GM12878 (cell line): ENCODE measurements at regions not wholly inside any gene's neighbourhood (a gene's known extent, or its start where the extent isn't known, plus 50 kb on each side); places are given as distances from the start of the nearest gene placed in this dataset.

Source experiments
- DPF2 ChIP-seq: fragments of 450-650 bp; IDR thresholded peaks from 2 replicates; pipeline ENCODE4 v1.6.1; 2017; ENCODE audit warnings: mild to moderate bottlenecking
- EZH2 ChIP-seq: IDR thresholded peaks from 2 replicates; pipeline ENCODE4 v1.6.1; 2012; ENCODE audit warnings: low read depth, mild to moderate bottlenecking, control low read depth, inconsistent platforms, low read length, borderline replicate concordance; ENCODE audit not compliant: control insufficient read depth
- FOS ChIP-seq: IDR thresholded peaks from 3 replicates; pipeline ENCODE4 v1.6.1; 2011; ENCODE audit warnings: borderline replicate concordance; ENCODE audit not compliant: insufficient read length; ENCODE audit errors: extremely low read depth
- SMC3 ChIP-seq: IDR thresholded peaks from 2 replicates; pipeline ENCODE4 v1.6.1; 2011; ENCODE audit warnings: low read length, improper control_type of control experiment, borderline replicate concordance
- TAF1 ChIP-seq: IDR thresholded peaks from 2 replicates; pipeline ENCODE4 v1.6.1; 2011; ENCODE audit warnings: mild to moderate bottlenecking, low read depth, low read length, borderline replicate concordance
- TF ChIP-seq, protein P1 (sequence below), 3 experiments: IDR thresholded peaks in 2 of 3; conservative IDR thresholded peaks in 1 of 3; 2 replicates each; pipeline ENCODE4 v1.5.1; 2011; ENCODE audit warnings: low read depth in 3 of 3, low read length in 3 of 3, mild to moderate bottlenecking in 3 of 3, control low read depth in 2 of 3, moderate library complexity in 2 of 3, inconsistent platforms in 1 of 3, mixed read lengths in 1 of 3; ENCODE audit not compliant: control insufficient read depth in 2 of 3, insufficient read depth in 1 of 3; ENCODE audit errors: extremely low read depth in 1 of 3

DNA sequence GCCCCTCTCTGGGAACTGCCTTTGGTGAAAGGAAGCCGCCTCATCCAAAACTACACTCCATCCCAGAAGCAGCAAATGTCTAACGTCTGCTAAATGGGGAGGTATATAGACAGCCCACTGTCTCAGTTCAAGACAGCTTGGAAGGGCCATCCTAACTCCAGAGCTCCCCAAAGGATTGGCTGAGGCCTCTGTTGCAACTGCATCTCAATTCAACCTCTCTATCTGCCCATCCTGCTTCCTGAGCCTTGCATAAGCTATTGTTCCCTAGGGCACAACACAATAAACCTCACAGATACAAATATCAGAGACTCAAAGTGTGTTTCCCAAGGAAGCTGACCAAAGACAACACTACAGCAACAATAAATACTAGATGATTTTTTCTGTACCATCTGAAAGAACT, 495.2 kb upstream of the SOX5 start:
- no peak for TF ChIP-seq EZH2
- TF ChIP-seq, protein P1, sequence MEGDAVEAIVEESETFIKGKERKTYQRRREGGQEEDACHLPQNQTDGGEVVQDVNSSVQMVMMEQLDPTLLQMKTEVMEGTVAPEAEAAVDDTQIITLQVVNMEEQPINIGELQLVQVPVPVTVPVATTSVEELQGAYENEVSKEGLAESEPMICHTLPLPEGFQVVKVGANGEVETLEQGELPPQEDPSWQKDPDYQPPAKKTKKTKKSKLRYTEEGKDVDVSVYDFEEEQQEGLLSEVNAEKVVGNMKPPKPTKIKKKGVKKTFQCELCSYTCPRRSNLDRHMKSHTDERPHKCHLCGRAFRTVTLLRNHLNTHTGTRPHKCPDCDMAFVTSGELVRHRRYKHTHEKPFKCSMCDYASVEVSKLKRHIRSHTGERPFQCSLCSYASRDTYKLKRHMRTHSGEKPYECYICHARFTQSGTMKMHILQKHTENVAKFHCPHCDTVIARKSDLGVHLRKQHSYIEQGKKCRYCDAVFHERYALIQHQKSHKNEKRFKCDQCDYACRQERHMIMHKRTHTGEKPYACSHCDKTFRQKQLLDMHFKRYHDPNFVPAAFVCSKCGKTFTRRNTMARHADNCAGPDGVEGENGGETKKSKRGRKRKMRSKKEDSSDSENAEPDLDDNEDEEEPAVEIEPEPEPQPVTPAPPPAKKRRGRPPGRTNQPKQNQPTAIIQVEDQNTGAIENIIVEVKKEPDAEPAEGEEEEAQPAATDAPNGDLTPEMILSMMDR (IDR thresholded peaks at IDR 0.05 in 2 of 3, conservative IDR thresholded peaks at IDR 0.05 in 1 of 3; ENCODE audit: control insufficient read depth in 2 of 3, extremely low read depth in 1 of 3, insufficient read depth in 1 of 3, low read depth in 3 of 3, low read length in 3 of 3): no peak
- TF ChIP-seq SMC3: no peak
- TF ChIP-seq DPF2: no peak
- no peak for TF ChIP-seq TAF1
- TF ChIP-seq FOS: no peak
